Gastroesophageal sphincter (tissue), 4 donors: ENCODE measurements at regions not wholly inside any gene's neighbourhood (a gene's known extent, or its start where the extent isn't known, plus 50 kb on each side); places are given as distances from the start of the nearest gene placed in this dataset.

ENCODE experiments used
- ATAC-seq: fragments of 150-250 bp; one replicate; pipeline ENCODE4 v1.9.1; 2016; ENCODE audit warnings: mild to moderate bottlenecking, moderate library complexity
- H3K27ac ChIP-seq, 4 donors: fragments of 200-600 bp; sonication (generic) in 3 of 4; 1 replicate in 3 of 4; 2 replicates in 1 of 4; pipeline ENCODE4 v1.5.1; 2016 to 2019
- H3K27me3 ChIP-seq: fragments of 200-600 bp; sonication (generic); one replicate; pipeline ENCODE4 v1.5.1; 2019
- H3K36me3 ChIP-seq, 2 donors: fragments of 200-600 bp; sonication (generic); one replicate each; pipeline ENCODE4 v1.5.1; 2019; ENCODE audit warnings: control low read depth in 1 of 2
- H3K4me1 ChIP-seq, 3 donors: fragments of 200-600 bp; sonication (generic); 1 replicate in 2 of 3; 2 replicates in 1 of 3; pipeline ENCODE4 v1.5.1; 2016 to 2019; ENCODE audit warnings: control low read depth in 2 of 3
- H3K4me3 ChIP-seq, 2 donors: fragments of 200-600 bp; sonication (generic); one replicate each; pipeline ENCODE4 v1.5.1; 2019; ENCODE audit warnings: mild to moderate bottlenecking in 1 of 2, moderate library complexity in 1 of 2
- H3K9me3 ChIP-seq, 3 donors: fragments of 200-600 bp; sonication (generic); one replicate each; pipeline ENCODE4 v1.5.1; 2017 to 2019; ENCODE audit warnings: control low read depth in 2 of 3
- EP300 ChIP-seq: sonication (generic); formaldehyde crosslinking; IDR thresholded peaks from one replicate; pipeline ENCODE4 v1.6.1; 2017; ENCODE audit warnings: antibody characterized with exemption, mild to moderate bottlenecking
- POLR2A ChIP-seq, 2 donors: fragments of 450-650 bp; IDR thresholded peaks; one replicate each; pipeline ENCODE4 v1.6.1; 2017; ENCODE audit warnings: antibody characterized with exemption in 2 of 2, mild to moderate bottlenecking in 2 of 2, moderate library complexity in 1 of 2
- POLR2AphosphoS5 ChIP-seq: sonication (generic); formaldehyde crosslinking; IDR thresholded peaks from one replicate; pipeline ENCODE4 v1.6.1; 2017; ENCODE audit warnings: antibody characterized with exemption
- WGBS, 2 donors: methylation state at CpG; one replicate each; pipeline ENCODE4 v1.1.5; 2018; ENCODE audit warnings: low coverage in 1 of 2; 5-methylcytosine and 5-hydroxymethylcytosine counted together
- TF ChIP-seq, protein P1 (sequence below), 4 experiments: fragments of 200-600 bp in 2 of 4; fragments of 450-650 bp in 2 of 4; sonication (generic) in 1 of 4; IDR thresholded peaks; one replicate each; pipeline ENCODE4 v1.5.1; 2017 to 2019; ENCODE audit warnings: antibody characterized with exemption in 4 of 4, mild to moderate bottlenecking in 2 of 4, moderate library complexity in 2 of 4

- no peak overlapping the region for H3K27ac ChIP-seq
- WGBS, 2 donors = 79 to 83% methylated on average over 5 of the region's 5 CpGs
- no peak for ATAC-seq
Observed at GRCh38 chr4:178665916-178666315, 1223.7 kb upstream of the AGA start.

DNA sequence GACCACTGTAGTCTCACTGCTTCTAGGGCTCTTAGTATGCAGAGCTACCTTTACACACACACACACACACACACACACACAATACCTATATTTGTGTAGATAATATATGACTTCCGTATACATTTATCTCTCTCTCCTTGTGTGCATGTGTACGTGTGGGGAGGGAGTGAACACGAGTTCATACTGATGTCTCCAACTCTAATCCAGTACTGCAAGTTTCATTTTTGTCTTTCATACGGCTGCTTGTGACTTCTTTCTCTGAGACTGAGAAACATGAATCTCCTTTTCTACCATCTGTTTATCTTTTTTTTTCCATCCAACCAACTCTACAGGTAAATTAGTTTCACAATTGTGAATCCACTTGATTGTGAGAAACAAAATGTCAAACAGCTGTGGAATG lies 1229.5 kb upstream of the AGA start:
- no peak overlapping the region for H3K27ac ChIP-seq
- no peaks in the 10 kb centered on the region for H3K4me1 ChIP-seq
- H3K36me3 ChIP-seq = no peaks in the 10 kb centered on the region
- WGBS, 2 donors = 86 to 94% methylated on average over 4 of the region's 4 CpGs
- H3K9me3 ChIP-seq = peaks cover 0 to 14% (median 0%) of the 10 kb centered on the region in 3 donors
- no peak overlapping the region for H3K4me3 ChIP-seq
- TF ChIP-seq POLR2AphosphoS5 (no peak), EP300 (no peak), POLR2A (IDR thresholded peaks at IDR 0.05) (no peak)
- TF ChIP-seq, protein P1, sequence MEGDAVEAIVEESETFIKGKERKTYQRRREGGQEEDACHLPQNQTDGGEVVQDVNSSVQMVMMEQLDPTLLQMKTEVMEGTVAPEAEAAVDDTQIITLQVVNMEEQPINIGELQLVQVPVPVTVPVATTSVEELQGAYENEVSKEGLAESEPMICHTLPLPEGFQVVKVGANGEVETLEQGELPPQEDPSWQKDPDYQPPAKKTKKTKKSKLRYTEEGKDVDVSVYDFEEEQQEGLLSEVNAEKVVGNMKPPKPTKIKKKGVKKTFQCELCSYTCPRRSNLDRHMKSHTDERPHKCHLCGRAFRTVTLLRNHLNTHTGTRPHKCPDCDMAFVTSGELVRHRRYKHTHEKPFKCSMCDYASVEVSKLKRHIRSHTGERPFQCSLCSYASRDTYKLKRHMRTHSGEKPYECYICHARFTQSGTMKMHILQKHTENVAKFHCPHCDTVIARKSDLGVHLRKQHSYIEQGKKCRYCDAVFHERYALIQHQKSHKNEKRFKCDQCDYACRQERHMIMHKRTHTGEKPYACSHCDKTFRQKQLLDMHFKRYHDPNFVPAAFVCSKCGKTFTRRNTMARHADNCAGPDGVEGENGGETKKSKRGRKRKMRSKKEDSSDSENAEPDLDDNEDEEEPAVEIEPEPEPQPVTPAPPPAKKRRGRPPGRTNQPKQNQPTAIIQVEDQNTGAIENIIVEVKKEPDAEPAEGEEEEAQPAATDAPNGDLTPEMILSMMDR (IDR thresholded peaks at IDR 0.05) = no peak
- ATAC-seq = no peak
- H3K27me3 ChIP-seq = no peaks in the 10 kb centered on the region

More at GRCh38 chr4:178665916-178666315, 1223.7 kb upstream of the AGA start:
- TF ChIP-seq POLR2AphosphoS5 = no peak
- no peak for TF ChIP-seq POLR2A (IDR thresholded peaks at IDR 0.05)
- TF ChIP-seq EP300 = no peak
- TF ChIP-seq, protein P1 (IDR thresholded peaks at IDR 0.05) = no peak
- Histone ChIP-seq H3K4me3 (no peak overlapping the region), H3K27me3 (no peaks in the 10 kb centered on the region), H3K36me3 (no peaks in the 10 kb centered on the region), H3K9me3 (peaks cover 0 to 14% (median 0%) of the 10 kb centered on the region in 3 donors), H3K4me1 (no peaks in the 10 kb centered on the region)

GRCh38 chr4:178672512-178672911 lies 1230.3 kb upstream of the AGA start:
- no peak for ATAC-seq
- H3K4me3 ChIP-seq = no peak overlapping the region
- H3K27me3 ChIP-seq = no peaks in the 10 kb centered on the region
- WGBS, 2 donors = 53 to 83% methylated on average over 1 of the region's 1 CpG
- no peaks in the 10 kb centered on the region for H3K4me1 ChIP-seq
- TF ChIP-seq, protein P1 (IDR thresholded peaks at IDR 0.05) = no peak
- TF ChIP-seq EP300 = no peak
- no peak for TF ChIP-seq POLR2A (IDR thresholded peaks at IDR 0.05)
- TF ChIP-seq POLR2AphosphoS5 = no peak
- no peak overlapping the region for H3K27ac ChIP-seq
- H3K36me3 ChIP-seq = no peaks in the 10 kb centered on the region
- peaks cover 0 to 14% (median 0%) of the 10 kb centered on the region in 3 donors for H3K9me3 ChIP-seq

DNA sequence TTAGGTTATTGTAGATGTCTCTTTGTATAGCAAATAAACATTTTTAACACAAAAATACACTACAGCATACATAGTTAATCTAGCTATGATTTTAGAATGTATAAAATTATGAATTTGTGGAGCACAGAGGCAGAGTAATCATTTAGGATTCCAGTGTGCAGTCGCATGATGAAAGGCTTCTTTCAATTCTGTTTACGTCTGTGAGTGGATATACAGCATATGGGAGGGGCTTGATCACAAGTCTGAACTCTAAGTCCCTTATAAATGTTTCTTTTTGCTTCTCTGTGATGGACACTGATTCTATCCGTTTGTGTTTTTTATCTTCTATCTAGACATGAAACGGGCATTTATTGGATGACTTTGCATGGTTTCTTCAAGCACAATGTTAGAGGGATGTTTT lies 1239.6 kb upstream of the AGA start:
- no peak for ATAC-seq
- Histone ChIP-seq H3K27me3 (no peaks in the 10 kb centered on the region), H3K4me1 (no peaks in the 10 kb centered on the region), H3K27ac (no peak overlapping the region), H3K9me3 (no peaks in the 10 kb centered on the region), H3K4me3 (no peak overlapping the region), H3K36me3 (no peaks in the 10 kb centered on the region)
- 35 to 44% methylated on average over 3 to 4 of the region's 4 CpGs for WGBS, 2 donors
- TF ChIP-seq, protein P1 (IDR thresholded peaks at IDR 0.05) = no peak
- no peak for TF ChIP-seq EP300
- no peak for TF ChIP-seq POLR2A (IDR thresholded peaks at IDR 0.05)

DNA sequence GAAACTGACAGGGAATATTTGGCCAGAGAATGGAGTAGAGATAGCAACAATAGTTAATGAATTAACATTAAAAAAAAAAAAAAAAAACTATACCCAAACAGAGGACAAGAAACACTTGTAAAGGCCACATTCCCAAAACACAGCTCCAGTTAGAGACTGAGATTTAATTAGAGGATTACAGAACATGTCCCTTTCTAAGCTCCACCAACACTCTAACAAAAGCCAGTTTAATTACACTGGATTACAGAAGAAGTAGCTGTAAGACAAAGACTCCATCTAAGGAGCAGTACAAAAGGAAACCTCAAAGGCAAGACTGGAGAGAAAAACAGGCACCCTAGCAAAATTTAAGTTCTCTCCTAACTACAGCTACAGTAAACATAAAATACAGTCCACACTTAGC lies 1247.7 kb upstream of the AGA start:
- no peaks in the 10 kb centered on the region for H3K36me3 ChIP-seq
- TF ChIP-seq POLR2AphosphoS5 = no peak
- no peak for TF ChIP-seq POLR2A (IDR thresholded peaks at IDR 0.05)
- no peak for TF ChIP-seq EP300

More for the DNA sequence above, 1247.7 kb upstream of the AGA start:
- Histone ChIP-seq H3K4me1 (no peaks in the 10 kb centered on the region), H3K4me3 (no peak overlapping the region), H3K27ac (no peak overlapping the region), H3K27me3 (no peaks in the 10 kb centered on the region), H3K9me3 (no peaks in the 10 kb centered on the region)
- ATAC-seq = no peak
